ENCODE measurements at regions not wholly inside any gene's neighbourhood (a gene's known extent, or its start where the extent isn't known, plus 50 kb on each side); places are given as distances from the start of the nearest gene placed in this dataset.

- in situ Hi-C loops (cut with MboI; ENCODE audit: low sequenced_read_pairs in 4 of 4), result no loop called here
- no peak for TF ChIP-seq CTCF (IDR thresholded peaks at IDR 0.05 in 4 of 5, conservative IDR thresholded peaks at IDR 0.05 in 1 of 5)
- TF ChIP-seq POLR2A (IDR thresholded peaks at IDR 0.05), result no peak
These were observed 204.2 kb upstream of the KCNJ16 start for GRCh38 chr17:69870751-69871199.

GRCh38 chr17:69871318-69871717 lies 203.7 kb upstream of the KCNJ16 start:
- no peak overlapping the region for H3K27ac ChIP-seq
- no peak overlapping the region for H3K4me3 ChIP-seq
- no peaks in the 10 kb centered on the region for H3K9me3 ChIP-seq
- no peak for TF ChIP-seq POLR2A (IDR thresholded peaks at IDR 0.05)
- no peak for TF ChIP-seq CTCF (IDR thresholded peaks at IDR 0.05 in 4 of 5, conservative IDR thresholded peaks at IDR 0.05 in 1 of 5)
- intact Hi-C loops (cut with DNase I; ENCODE audit: low total_unique reads) (no loop called here), in situ Hi-C loops (cut with MboI; ENCODE audit: low sequenced_read_pairs in 4 of 4) (no loop called here)
- H3K27me3 ChIP-seq, result no peaks in the 10 kb centered on the region
- no peaks in the 10 kb centered on the region for H3K36me3 ChIP-seq
- no peaks in the 10 kb centered on the region for H3K4me1 ChIP-seq
- no peak for DNase-seq
- ATAC-seq, result no peak

More at GRCh38 chr17:69870751-69871199, 204.2 kb upstream of the KCNJ16 start:
- ATAC-seq (no peak), DNase-seq (no peak)
- no peaks in the 10 kb centered on the region for H3K9me3 ChIP-seq
- no peak overlapping the region for H3K27ac ChIP-seq
- intact Hi-C loops (cut with DNase I; ENCODE audit: low total_unique reads), result no loop called here
- no peaks in the 10 kb centered on the region for H3K4me1 ChIP-seq
- H3K27me3 ChIP-seq, result no peaks in the 10 kb centered on the region
- no peaks in the 10 kb centered on the region for H3K36me3 ChIP-seq
- no peak overlapping the region for H3K4me3 ChIP-seq

GRCh38 chr17:69872675-69873262 lies 202.3 kb upstream of the KCNJ16 start:
- no peak overlapping the region for H3K4me3 ChIP-seq
- H3K9me3 ChIP-seq, result no peaks in the 10 kb centered on the region
- DNase-seq, result no peak
- ATAC-seq, result no peak
- H3K27me3 ChIP-seq, result no peaks in the 10 kb centered on the region
- no peak overlapping the region for H3K27ac ChIP-seq
- H3K4me1 ChIP-seq, result no peaks in the 10 kb centered on the region
- no peaks in the 10 kb centered on the region for H3K36me3 ChIP-seq
- TF ChIP-seq CTCF (IDR thresholded peaks at IDR 0.05 in 4 of 5, conservative IDR thresholded peaks at IDR 0.05 in 1 of 5) (no peak), POLR2A (IDR thresholded peaks at IDR 0.05) (no peak)
- intact Hi-C loops (cut with DNase I; ENCODE audit: low total_unique reads) (no loop called here), in situ Hi-C loops (cut with MboI; ENCODE audit: low sequenced_read_pairs in 4 of 4) (no loop called here)

GRCh38 chr17:69874175-69874670 lies 200.8 kb upstream of the KCNJ16 start:
- no peaks in the 10 kb centered on the region for H3K4me1 ChIP-seq
- no peak overlapping the region for H3K4me3 ChIP-seq
- no peaks in the 10 kb centered on the region for H3K9me3 ChIP-seq
- H3K36me3 ChIP-seq, result no peaks in the 10 kb centered on the region
- no peak overlapping the region for H3K27ac ChIP-seq
- no peaks in the 10 kb centered on the region for H3K27me3 ChIP-seq
- intact Hi-C loops (cut with DNase I; ENCODE audit: low total_unique reads) (no loop called here), in situ Hi-C loops (cut with MboI; ENCODE audit: low sequenced_read_pairs in 4 of 4) (no loop called here)
- DNase-seq (no peak), ATAC-seq (no peak)
- TF ChIP-seq CTCF (IDR thresholded peaks at IDR 0.05 in 4 of 5, conservative IDR thresholded peaks at IDR 0.05 in 1 of 5) (no peak), POLR2A (IDR thresholded peaks at IDR 0.05) (no peak)

- TF ChIP-seq POLR2A (IDR thresholded peaks at IDR 0.05), result no peak
- no peak for TF ChIP-seq CTCF (IDR thresholded peaks at IDR 0.05 in 4 of 5, conservative IDR thresholded peaks at IDR 0.05 in 1 of 5)
These were observed 198.3 kb upstream of the KCNJ16 start for GRCh38 chr17:69876757-69877156.

More at GRCh38 chr17:69876757-69877156, 198.3 kb upstream of the KCNJ16 start:
- in situ Hi-C loops (cut with MboI; ENCODE audit: low sequenced_read_pairs in 4 of 4), result no loop called here
- Histone ChIP-seq H3K27ac (no peak overlapping the region), H3K4me1 (no peaks in the 10 kb centered on the region), H3K27me3 (no peaks in the 10 kb centered on the region), H3K36me3 (no peaks in the 10 kb centered on the region), H3K4me3 (no peak overlapping the region), H3K9me3 (no peaks in the 10 kb centered on the region)
- ATAC-seq, result no peak
- no peak for DNase-seq
- intact Hi-C loops (cut with DNase I; ENCODE audit: low total_unique reads), result no loop called here
